Fibroblast of lung (primary cell): ENCODE measurements at regions not wholly inside any gene's neighbourhood (a gene's known extent, or its start where the extent isn't known, plus 50 kb on each side); places are given as distances from the start of the nearest gene placed in this dataset.

Source experiments
- DNase-seq, 2 donors: peaks; one replicate each; pipeline versions ENCODE4 v3.0.0 to v3.0.0-alpha.2; 2010; ENCODE audit warnings: low read depth in 2 of 2
- H2AFZ ChIP-seq: 2 replicates; pipeline ENCODE4 v1.5.1; 2012; ENCODE audit warnings: low read length, control low read depth, inconsistent platforms
- H3K27ac ChIP-seq: 2 replicates; pipeline ENCODE4 v1.5.1; 2011; ENCODE audit warnings: low read length, control low read depth; ENCODE audit not compliant: insufficient read depth
- H3K27me3 ChIP-seq: 2 replicates; pipeline ENCODE4 v1.5.1; 2011; ENCODE audit warnings: mild to moderate bottlenecking, low read length; ENCODE audit not compliant: control insufficient read depth, insufficient read depth
- H3K36me3 ChIP-seq: 2 replicates; pipeline ENCODE4 v1.5.1; 2011; ENCODE audit warnings: low read length; ENCODE audit not compliant: control insufficient read depth, insufficient read depth
- H3K4me1 ChIP-seq: 2 replicates; pipeline ENCODE4 v1.5.1; 2011; ENCODE audit warnings: low read length; ENCODE audit not compliant: control insufficient read depth, insufficient read depth; ENCODE audit errors: extremely low read depth
- H3K4me2 ChIP-seq: 2 replicates; pipeline ENCODE4 v1.5.1; 2011; ENCODE audit warnings: low read length, control low read depth; ENCODE audit not compliant: insufficient read depth; ENCODE audit errors: extremely low read depth
- H3K4me3 ChIP-seq, 4 experiments: fragments of 200-600 bp in 1 of 4; sonication (generic) in 1 of 4; replicated peaks in 1 of 4; 2 replicates each; pipeline ENCODE4 v1.5.1; 2011 to 2016; ENCODE audit warnings: low read length in 4 of 4, low read depth in 3 of 4, mild to moderate bottlenecking in 3 of 4, control low read depth in 2 of 4, inconsistent platforms in 1 of 4, mixed read lengths in 1 of 4; ENCODE audit not compliant: insufficient read depth in 1 of 4; ENCODE audit errors: control extremely low read depth in 1 of 4
- H3K79me2 ChIP-seq: 2 replicates; pipeline ENCODE4 v1.5.1; 2012; ENCODE audit warnings: mild to moderate bottlenecking, low read length, inconsistent platforms; ENCODE audit not compliant: control insufficient read depth, insufficient read depth
- H3K9ac ChIP-seq: 2 replicates; pipeline ENCODE4 v1.5.1; 2011; ENCODE audit warnings: mild to moderate bottlenecking, low read length, control low read depth; ENCODE audit not compliant: insufficient read depth
- H3K9me3 ChIP-seq: 2 replicates; pipeline ENCODE4 v1.5.1; 2012; ENCODE audit warnings: low read depth, low read length; ENCODE audit not compliant: control insufficient read depth, insufficient read depth
- H4K20me1 ChIP-seq: 2 replicates; pipeline ENCODE4 v1.5.1; 2011; ENCODE audit warnings: low read length; ENCODE audit not compliant: control insufficient read depth, insufficient read depth; ENCODE audit errors: extremely low read depth
- EZH2 ChIP-seq: IDR thresholded peaks from 2 replicates; pipeline ENCODE4 v1.5.1; 2012; ENCODE audit warnings: low read length, control low read depth, mild to moderate bottlenecking; ENCODE audit errors: missing control alignments
- TF ChIP-seq, protein P1 (sequence below), 2 donors: IDR thresholded peaks in 1 of 2; conservative IDR thresholded peaks in 1 of 2; 1 replicate in 1 of 2; 2 replicates in 1 of 2; pipeline ENCODE4 v1.5.1; 2011 to 2012; ENCODE audit warnings: low read length in 2 of 2, control low read depth in 1 of 2, inconsistent platforms in 1 of 2, low read depth in 1 of 2, mild to moderate bottlenecking in 1 of 2

DNA sequence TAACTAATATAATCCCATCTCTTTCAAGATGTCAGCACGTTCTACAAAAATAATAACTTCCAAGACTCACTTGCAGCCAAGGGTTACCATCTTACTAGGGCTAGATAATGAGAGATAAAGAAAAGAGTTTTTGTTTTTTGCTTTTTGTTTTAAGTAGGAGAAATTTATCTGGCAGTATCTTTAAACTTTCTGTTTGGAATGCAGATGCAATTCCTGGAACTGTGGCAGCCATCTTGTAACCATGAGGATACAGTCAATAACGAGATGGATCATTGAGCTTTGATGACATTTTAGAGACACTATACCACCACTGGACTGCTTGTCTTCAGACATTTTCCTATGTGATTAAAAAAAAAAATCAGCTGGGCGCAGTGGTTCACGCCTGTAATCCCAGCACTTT lies 171.2 kb upstream of the ARID2 start:
- DNase-seq: no peak
- no peak overlapping the region for H3K9ac ChIP-seq
- no peaks in the 10 kb centered on the region for H4K20me1 ChIP-seq
- H3K9me3 ChIP-seq: no peaks in the 10 kb centered on the region
- H3K27ac ChIP-seq: no peak overlapping the region
- H3K4me3 ChIP-seq: no peak overlapping the region
- no peaks in the 10 kb centered on the region for H3K79me2 ChIP-seq
- H3K36me3 ChIP-seq: no peaks in the 10 kb centered on the region
- H3K4me1 ChIP-seq: no peaks in the 10 kb centered on the region
- TF ChIP-seq EZH2: no peak
- TF ChIP-seq, protein P1, sequence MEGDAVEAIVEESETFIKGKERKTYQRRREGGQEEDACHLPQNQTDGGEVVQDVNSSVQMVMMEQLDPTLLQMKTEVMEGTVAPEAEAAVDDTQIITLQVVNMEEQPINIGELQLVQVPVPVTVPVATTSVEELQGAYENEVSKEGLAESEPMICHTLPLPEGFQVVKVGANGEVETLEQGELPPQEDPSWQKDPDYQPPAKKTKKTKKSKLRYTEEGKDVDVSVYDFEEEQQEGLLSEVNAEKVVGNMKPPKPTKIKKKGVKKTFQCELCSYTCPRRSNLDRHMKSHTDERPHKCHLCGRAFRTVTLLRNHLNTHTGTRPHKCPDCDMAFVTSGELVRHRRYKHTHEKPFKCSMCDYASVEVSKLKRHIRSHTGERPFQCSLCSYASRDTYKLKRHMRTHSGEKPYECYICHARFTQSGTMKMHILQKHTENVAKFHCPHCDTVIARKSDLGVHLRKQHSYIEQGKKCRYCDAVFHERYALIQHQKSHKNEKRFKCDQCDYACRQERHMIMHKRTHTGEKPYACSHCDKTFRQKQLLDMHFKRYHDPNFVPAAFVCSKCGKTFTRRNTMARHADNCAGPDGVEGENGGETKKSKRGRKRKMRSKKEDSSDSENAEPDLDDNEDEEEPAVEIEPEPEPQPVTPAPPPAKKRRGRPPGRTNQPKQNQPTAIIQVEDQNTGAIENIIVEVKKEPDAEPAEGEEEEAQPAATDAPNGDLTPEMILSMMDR (conservative IDR thresholded peaks at IDR 0.05 in 1 of 2, IDR thresholded peaks at IDR 0.05 in 1 of 2; ENCODE audit: low read depth in 1 of 2, low read length in 2 of 2): no peak
- no peak overlapping the region for H2AFZ ChIP-seq
- no peak overlapping the region for H3K4me2 ChIP-seq
- peaks cover 2% of the 10 kb centered on the region for H3K27me3 ChIP-seq

DNA sequence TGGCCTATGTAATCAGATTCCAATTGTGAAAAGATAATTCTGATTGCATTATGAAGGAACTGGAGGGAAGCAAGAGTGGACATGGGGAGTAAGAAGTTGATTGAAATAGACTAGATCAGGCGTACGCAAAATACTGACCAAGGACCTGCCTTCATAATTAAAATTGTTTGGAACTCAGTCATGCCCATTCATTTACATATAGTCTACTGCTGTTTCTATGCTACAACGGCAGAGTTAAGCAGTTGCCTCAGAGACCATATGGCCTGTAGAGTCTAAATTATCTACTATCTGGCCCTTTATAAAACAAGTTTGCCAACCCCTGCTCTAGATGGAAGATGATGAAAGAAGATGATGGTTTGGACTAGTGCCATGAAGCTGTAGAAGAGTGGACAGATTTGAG lies 170.0 kb upstream of the ARID2 start:
- Histone ChIP-seq H2AFZ (no peak overlapping the region), H3K4me2 (no peak overlapping the region), H3K9me3 (no peaks in the 10 kb centered on the region), H3K27me3 (peaks cover 2% of the 10 kb centered on the region), H3K4me1 (no peaks in the 10 kb centered on the region), H3K9ac (no peak overlapping the region), H3K27ac (no peak overlapping the region), H4K20me1 (no peaks in the 10 kb centered on the region), H3K79me2 (no peaks in the 10 kb centered on the region), H3K4me3 (no peak overlapping the region), H3K36me3 (no peaks in the 10 kb centered on the region)
- TF ChIP-seq, protein P1 (conservative IDR thresholded peaks at IDR 0.05 in 1 of 2, IDR thresholded peaks at IDR 0.05 in 1 of 2; ENCODE audit: low read depth in 1 of 2, low read length in 2 of 2): no peak
- TF ChIP-seq EZH2: no peak
- DNase-seq: no peak

DNA sequence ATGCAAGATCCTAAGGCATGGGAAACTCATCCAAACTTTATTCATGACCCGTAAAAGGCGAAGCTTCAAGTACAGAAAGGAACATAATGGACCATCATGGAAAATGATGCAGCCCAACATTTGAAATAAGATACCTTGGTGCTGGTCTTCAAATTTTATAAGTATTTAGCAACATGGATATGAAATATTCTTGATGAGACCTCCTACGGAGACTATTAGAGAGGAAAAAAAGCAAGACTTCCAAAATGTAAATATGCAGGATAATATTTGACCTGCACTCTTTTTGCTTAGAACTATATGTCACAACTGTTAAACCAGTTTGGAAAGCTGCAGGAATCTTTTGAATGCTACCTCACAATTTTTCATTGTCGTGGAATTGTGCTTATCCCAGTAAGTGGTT lies 168.8 kb upstream of the ARID2 start:
- Histone ChIP-seq H3K79me2 (no peaks in the 10 kb centered on the region), H3K36me3 (no peaks in the 10 kb centered on the region), H3K4me2 (no peak overlapping the region)

More for the DNA sequence above, 168.8 kb upstream of the ARID2 start:
- H3K27me3 ChIP-seq: peaks cover 2% of the 10 kb centered on the region
- DNase-seq: no peak
- no peak overlapping the region for H3K9ac ChIP-seq
- no peaks in the 10 kb centered on the region for H3K9me3 ChIP-seq
- no peak for TF ChIP-seq EZH2
- TF ChIP-seq, protein P1 (conservative IDR thresholded peaks at IDR 0.05 in 1 of 2, IDR thresholded peaks at IDR 0.05 in 1 of 2; ENCODE audit: low read depth in 1 of 2, low read length in 2 of 2): no peak
- H3K27ac ChIP-seq: no peak overlapping the region
- no peak overlapping the region for H2AFZ ChIP-seq
- H4K20me1 ChIP-seq: no peaks in the 10 kb centered on the region
- H3K4me1 ChIP-seq: no peaks in the 10 kb centered on the region
- H3K4me3 ChIP-seq: no peak overlapping the region
